H1 (cell line): ENCODE measurements at regions not wholly inside any gene's neighbourhood (a gene's known extent, or its start where the extent isn't known, plus 50 kb on each side); places are given as distances from the start of the nearest gene placed in this dataset.

Experiments used
- POLR2A ChIP-seq, 2 experiments: IDR thresholded peaks; 1 replicate in 1 of 2; 2 replicates in 1 of 2; pipeline ENCODE4 v1.6.1; 2011; ENCODE audit warnings: low read depth in 2 of 2, low read length in 2 of 2, mild to moderate bottlenecking in 2 of 2; ENCODE audit errors: control extremely low read depth in 1 of 2
- RXRA ChIP-seq: IDR thresholded peaks from 2 replicates; pipeline ENCODE4 v1.6.1; 2011; ENCODE audit warnings: low read depth, mild to moderate bottlenecking, low read length, moderate library complexity; ENCODE audit not compliant: insufficient read depth
- TEAD4 ChIP-seq: IDR thresholded peaks from 2 replicates; pipeline ENCODE4 v1.6.1; 2012; ENCODE audit warnings: low read depth, low read length, inconsistent platforms, mixed read lengths
- TF ChIP-seq, protein P1 (sequence below), 3 experiments: IDR thresholded peaks; 1 replicate in 2 of 3; 2 replicates in 1 of 3; pipeline versions ENCODE4 v1.5.1 to v1.6.1; 2011; ENCODE audit warnings: low read length in 3 of 3, mild to moderate bottlenecking in 3 of 3, inconsistent platforms in 2 of 3, low read depth in 1 of 3, moderate library complexity in 1 of 3; ENCODE audit not compliant: insufficient read depth in 1 of 3; ENCODE audit errors: control extremely low read depth in 1 of 3
- TF ChIP-seq, protein P2 (sequence below): IDR thresholded peaks from 2 replicates; pipeline ENCODE4 v1.6.1; 2012; ENCODE audit warnings: low read length, inconsistent platforms

DNA sequence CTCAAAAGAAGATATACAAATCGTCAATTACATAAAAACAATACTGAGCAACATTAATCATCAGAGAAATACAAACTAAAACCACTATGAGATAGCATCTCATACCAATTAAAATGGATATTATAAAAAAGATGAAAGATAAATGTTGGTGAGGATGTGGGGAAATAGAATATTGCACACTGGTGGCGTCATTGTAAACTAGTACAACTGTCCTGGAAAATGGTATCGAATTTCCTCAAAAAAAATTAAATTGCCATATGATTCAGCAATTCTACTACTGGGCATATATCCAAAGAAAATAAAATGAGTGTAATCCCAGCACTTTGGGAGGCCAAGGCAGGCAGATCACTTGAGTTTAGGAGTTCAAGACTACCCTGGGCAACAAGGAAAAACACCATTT, 326.0 kb upstream of the FTMT start:
- TF ChIP-seq POLR2A (IDR thresholded peaks at IDR 0.05; ENCODE audit: control extremely low read depth in 1 of 2, low read depth in 2 of 2, low read length in 2 of 2) (no peak), RXRA (no peak), TEAD4 (no peak)
- TF ChIP-seq, protein P1, sequence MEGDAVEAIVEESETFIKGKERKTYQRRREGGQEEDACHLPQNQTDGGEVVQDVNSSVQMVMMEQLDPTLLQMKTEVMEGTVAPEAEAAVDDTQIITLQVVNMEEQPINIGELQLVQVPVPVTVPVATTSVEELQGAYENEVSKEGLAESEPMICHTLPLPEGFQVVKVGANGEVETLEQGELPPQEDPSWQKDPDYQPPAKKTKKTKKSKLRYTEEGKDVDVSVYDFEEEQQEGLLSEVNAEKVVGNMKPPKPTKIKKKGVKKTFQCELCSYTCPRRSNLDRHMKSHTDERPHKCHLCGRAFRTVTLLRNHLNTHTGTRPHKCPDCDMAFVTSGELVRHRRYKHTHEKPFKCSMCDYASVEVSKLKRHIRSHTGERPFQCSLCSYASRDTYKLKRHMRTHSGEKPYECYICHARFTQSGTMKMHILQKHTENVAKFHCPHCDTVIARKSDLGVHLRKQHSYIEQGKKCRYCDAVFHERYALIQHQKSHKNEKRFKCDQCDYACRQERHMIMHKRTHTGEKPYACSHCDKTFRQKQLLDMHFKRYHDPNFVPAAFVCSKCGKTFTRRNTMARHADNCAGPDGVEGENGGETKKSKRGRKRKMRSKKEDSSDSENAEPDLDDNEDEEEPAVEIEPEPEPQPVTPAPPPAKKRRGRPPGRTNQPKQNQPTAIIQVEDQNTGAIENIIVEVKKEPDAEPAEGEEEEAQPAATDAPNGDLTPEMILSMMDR (IDR thresholded peaks at IDR 0.05; ENCODE audit: control extremely low read depth in 1 of 3, insufficient read depth in 1 of 3, low read depth in 1 of 3, low read length in 3 of 3) = no peak
- TF ChIP-seq, protein P2, sequence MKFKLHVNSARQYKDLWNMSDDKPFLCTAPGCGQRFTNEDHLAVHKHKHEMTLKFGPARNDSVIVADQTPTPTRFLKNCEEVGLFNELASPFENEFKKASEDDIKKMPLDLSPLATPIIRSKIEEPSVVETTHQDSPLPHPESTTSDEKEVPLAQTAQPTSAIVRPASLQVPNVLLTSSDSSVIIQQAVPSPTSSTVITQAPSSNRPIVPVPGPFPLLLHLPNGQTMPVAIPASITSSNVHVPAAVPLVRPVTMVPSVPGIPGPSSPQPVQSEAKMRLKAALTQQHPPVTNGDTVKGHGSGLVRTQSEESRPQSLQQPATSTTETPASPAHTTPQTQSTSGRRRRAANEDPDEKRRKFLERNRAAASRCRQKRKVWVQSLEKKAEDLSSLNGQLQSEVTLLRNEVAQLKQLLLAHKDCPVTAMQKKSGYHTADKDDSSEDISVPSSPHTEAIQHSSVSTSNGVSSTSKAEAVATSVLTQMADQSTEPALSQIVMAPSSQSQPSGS = no peak
